Stimulated activated CD8-positive, alpha-beta memory T cell treated with anti-CD3 and anti-CD28 coated beads, Interleukin-7, amount 100 ng/mL, for 1 hour (primary cell): ENCODE measurements at regions not wholly inside any gene's neighbourhood (a gene's known extent, or its start where the extent isn't known, plus 50 kb on each side); places are given as distances from the start of the nearest gene placed in this dataset.
"Not testable (repeated sequence)": the region's sequence is repeated elsewhere in the genome, so short reads cannot be mapped to it uniquely, and the experiment has no call there.

Experiments
- DNase-seq, 2 donors: peaks; one replicate each; pipeline ENCODE4 v3.0.0-alpha.2; 2020; ENCODE audit warnings: low read depth in 2 of 2

GRCh38 chr14:104398656-104399055 is 180.9 kb upstream of the C14orf180 start:
- DNase-seq = no peak

GRCh38 chr14:104399432-104400155 is 180.0 kb upstream of the C14orf180 start:
- DNase-seq = no peak

- DNase-seq = no peak
These were observed 179.2 kb upstream of the C14orf180 start for GRCh38 chr14:104400355-104400754.

- no peak for DNase-seq
These were observed 177.8 kb upstream of the C14orf180 start for GRCh38 chr14:104401785-104402184.

GRCh38 chr14:104402303-104402702 is 177.3 kb upstream of the C14orf180 start:
- not testable (repeated sequence) for DNase-seq

- DNase-seq = no peak
These were observed 175.9 kb upstream of the C14orf180 start for GRCh38 chr14:104403421-104404220.

GRCh38 chr14:104404922-104405321 is 174.6 kb upstream of the C14orf180 start:
- no peak for DNase-seq

- DNase-seq = no peak
These were observed 174.0 kb upstream of the C14orf180 start for GRCh38 chr14:104405360-104406226.

GRCh38 chr14:104406831-104407230 is 172.7 kb upstream of the C14orf180 start:
- DNase-seq = no peak

GRCh38 chr14:104416383-104416782 is 163.2 kb upstream of the C14orf180 start:
- DNase-seq = no peak

GRCh38 chr14:104419865-104420505 is 159.6 kb upstream of the C14orf180 start:
- no peak for DNase-seq

GRCh38 chr14:104420523-104420922 is 159.0 kb upstream of the C14orf180 start:
- DNase-seq = not testable (repeated sequence)

GRCh38 chr14:104420990-104421389 is 158.6 kb upstream of the C14orf180 start:
- DNase-seq = no peak

GRCh38 chr14:104421401-104421821 is 158.2 kb upstream of the C14orf180 start:
- DNase-seq = no peak

- DNase-seq = no peak
These were observed 157.4 kb upstream of the C14orf180 start for GRCh38 chr14:104421892-104422828.

GRCh38 chr14:104422837-104423681 is 156.5 kb upstream of the C14orf180 start:
- no peak for DNase-seq

- no peak for DNase-seq
These were observed 155.7 kb upstream of the C14orf180 start for GRCh38 chr14:104423701-104424405.

- DNase-seq = no peak
These were observed 155.0 kb upstream of the C14orf180 start for GRCh38 chr14:104424406-104425072.
